Common myeloid progenitor, CD34-positive (primary cell): ENCODE measurements at regions not wholly inside any gene's neighbourhood (a gene's known extent, or its start where the extent isn't known, plus 50 kb on each side); places are given as distances from the start of the nearest gene placed in this dataset.

Experiments used
- CTCF ChIA-PET: fragments of 350-600 bp; sonication (Branson Sonifier 250); formaldehyde crosslinking; loops from one replicate; lab custom pipeline; 2021; ENCODE audit warnings: antibody characterized with exemption; lab: Charles Lee
- POLR2A ChIA-PET: fragments of 350-600 bp; sonication (Branson Sonifier 250); formaldehyde crosslinking; loops from one replicate; lab custom pipeline; 2021; ENCODE audit warnings: antibody characterized with exemption; lab: Charles Lee
- DNase-seq, 3 donors: peaks; one replicate each; pipeline versions ENCODE4 v3.0.0 to v3.0.0-alpha.2; 2013
- H3K27ac ChIP-seq, 2 experiments: 1 replicate in 1 of 2; 2 replicates in 1 of 2; pipeline ENCODE4 v1.7.0; 2013; ENCODE audit warnings: inconsistent platforms in 2 of 2, low read length in 2 of 2, mild to moderate bottlenecking in 2 of 2, low read depth in 1 of 2, moderate library complexity in 1 of 2; ENCODE audit not compliant: severe bottlenecking in 2 of 2, insufficient read depth in 1 of 2, poor library complexity in 1 of 2
- H3K27me3 ChIP-seq, 5 experiments: replicated peaks in 2 of 5; 1 replicate in 3 of 5; 2 replicates in 2 of 5; pipeline versions ENCODE4 v1.6.1 to v1.7.0; 2013; ENCODE audit warnings: low read length in 4 of 5, mild to moderate bottlenecking in 2 of 5, moderate library complexity in 2 of 5, inconsistent platforms in 1 of 5; ENCODE audit not compliant: insufficient read depth in 5 of 5, control insufficient read depth in 4 of 5
- H3K36me3 ChIP-seq, 4 experiments: 1 replicate in 2 of 4; 2 replicates in 2 of 4; pipeline versions ENCODE4 v1.6.1 to v1.7.0; 2013; ENCODE audit warnings: low read length in 3 of 4, control low read depth in 1 of 4, mild to moderate bottlenecking in 1 of 4; ENCODE audit not compliant: control insufficient read depth in 4 of 4, insufficient read depth in 4 of 4
- H3K4me1 ChIP-seq, 4 experiments: 1 replicate in 3 of 4; 2 replicates in 1 of 4; pipeline versions ENCODE4 v1.6.1 to v1.7.1; 2013; ENCODE audit warnings: low read length in 3 of 4, mild to moderate bottlenecking in 3 of 4, control low read depth in 1 of 4, inconsistent platforms in 1 of 4, moderate library complexity in 1 of 4; ENCODE audit not compliant: control insufficient read depth in 4 of 4, insufficient read depth in 4 of 4; ENCODE audit errors: control extremely low read depth in 1 of 4
- H3K4me3 ChIP-seq, 7 experiments: 1 replicate in 4 of 7; 2 replicates in 3 of 7; pipeline versions ENCODE4 v1.5.1 to v1.7.0; 2013; ENCODE audit warnings: mild to moderate bottlenecking in 7 of 7, low read length in 6 of 7, moderate library complexity in 6 of 7, inconsistent platforms in 2 of 7, low read depth in 2 of 7, control low read depth in 1 of 7; ENCODE audit not compliant: insufficient read depth in 4 of 7, control insufficient read depth in 1 of 7; ENCODE audit errors: extremely low read depth in 1 of 7
- H3K9me3 ChIP-seq, 5 experiments: 1 replicate in 4 of 5; 2 replicates in 1 of 5; pipeline versions ENCODE4 v1.6.1 to v1.7.1; 2013; ENCODE audit warnings: low read length in 4 of 5, mild to moderate bottlenecking in 2 of 5, inconsistent platforms in 1 of 5, low read depth in 1 of 5, moderate library complexity in 1 of 5; ENCODE audit not compliant: control insufficient read depth in 4 of 5, insufficient read depth in 2 of 5; ENCODE audit errors: control extremely low read depth in 1 of 5
- WGBS: methylation state at CpG from one replicate; pipeline ENCODE4 v1.1.5; 2013; ENCODE audit not compliant: insufficient coverage; 5-methylcytosine and 5-hydroxymethylcytosine counted together

DNA sequence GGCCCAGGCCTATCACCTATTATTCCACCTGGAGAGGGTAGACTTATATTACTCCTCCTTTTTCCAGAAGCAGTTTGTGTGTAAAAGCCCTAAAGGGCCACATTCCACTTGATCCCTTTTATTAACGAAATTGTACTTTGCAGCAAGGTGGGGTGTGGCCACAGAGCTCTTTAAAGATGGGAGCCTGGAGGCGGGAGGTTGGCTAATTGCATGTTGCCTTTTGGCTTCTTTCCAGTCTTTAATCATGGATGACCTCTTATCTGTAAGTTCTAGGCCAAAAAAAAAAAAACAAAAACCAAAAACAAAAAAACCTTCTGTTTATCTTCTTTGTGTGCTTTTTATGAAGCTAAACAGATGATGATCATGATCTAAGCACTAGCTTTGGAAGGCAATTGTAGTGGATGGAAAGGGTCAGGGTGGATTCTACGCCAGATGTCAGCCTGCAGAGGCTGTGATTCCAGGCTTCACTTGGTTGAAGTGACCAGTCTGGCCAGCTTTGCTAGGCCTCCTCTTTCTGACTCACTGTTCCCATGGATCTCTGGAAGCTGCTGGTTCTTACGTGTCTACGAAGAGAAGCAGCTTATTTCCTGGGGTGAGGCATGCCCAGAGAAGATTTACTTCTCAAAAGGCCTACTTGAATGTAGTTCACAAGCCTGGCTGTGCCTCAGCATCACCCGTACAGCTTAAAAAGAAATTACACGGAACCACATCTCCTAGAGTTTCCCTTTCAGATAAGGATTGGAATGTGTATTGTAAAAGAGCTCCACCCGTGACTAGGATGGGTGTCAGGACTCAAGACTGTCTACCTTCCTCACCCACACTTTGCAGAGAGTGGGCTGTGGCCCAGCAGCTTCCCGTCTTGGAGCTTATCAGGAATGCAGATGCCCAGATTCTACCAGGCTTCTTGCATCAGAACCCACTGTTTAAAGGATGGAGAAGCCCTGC lies 330.9 kb upstream of the C2CD4B start:
- CTCF ChIA-PET: no interaction called here
- POLR2A ChIA-PET: no interaction called here
- 100% methylated on average over 5 of the region's 9 CpGs for WGBS
- no peaks in the 10 kb centered on the region for H3K36me3 ChIP-seq
- no peak overlapping the region for H3K27ac ChIP-seq
- no peak overlapping the region for H3K4me3 ChIP-seq
- no peaks in the 10 kb centered on the region for H3K27me3 ChIP-seq
- no peaks in the 10 kb centered on the region for H3K4me1 ChIP-seq
- H3K9me3 ChIP-seq: no peaks in the 10 kb centered on the region
- DNase-seq: no peak

DNA sequence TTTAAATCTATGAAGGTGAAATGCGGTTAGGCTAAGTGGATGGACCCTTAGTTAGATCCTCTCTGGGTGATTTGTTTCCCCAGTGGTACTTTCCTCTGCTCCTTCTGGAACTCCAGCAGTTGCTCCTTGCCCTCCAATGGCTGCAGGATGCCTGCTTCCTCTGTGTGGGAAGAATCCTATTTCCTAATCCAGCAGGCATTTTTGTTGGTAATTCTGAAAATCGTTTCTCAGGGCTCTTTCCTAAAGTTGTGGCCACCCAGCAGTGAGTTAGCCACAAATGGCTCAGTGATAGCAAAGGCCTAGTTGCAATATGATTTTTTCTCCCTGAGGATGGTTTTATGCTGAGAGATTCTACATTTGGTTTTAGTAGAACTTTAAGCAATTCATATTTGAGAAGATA lies 332.3 kb upstream of the C2CD4B start:
- POLR2A ChIA-PET: no interaction called here
- no peak overlapping the region for H3K27ac ChIP-seq
- CTCF ChIA-PET: no interaction called here

DNA sequence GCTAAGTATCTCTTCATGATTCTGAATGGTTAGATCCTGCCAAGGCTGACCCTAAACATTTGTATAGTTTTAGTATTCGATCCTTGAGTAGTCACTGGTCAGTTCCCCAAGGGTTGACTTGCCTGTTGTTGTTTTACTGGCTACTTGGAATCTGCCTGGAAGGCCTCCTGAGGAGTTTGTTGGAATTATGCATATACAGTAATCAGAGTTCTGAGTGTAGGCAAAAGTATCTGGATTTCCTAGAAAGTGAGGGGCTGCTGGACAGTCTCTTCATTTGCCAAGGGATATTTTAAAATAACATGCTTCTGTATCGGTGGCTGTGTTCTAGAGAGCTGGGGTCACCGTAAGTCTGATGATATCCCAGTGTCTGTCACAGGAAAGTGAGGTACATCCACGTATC lies 333.2 kb upstream of the C2CD4B start:
- WGBS: 96% methylated on average over 3 of the region's 4 CpGs

More for the DNA sequence above, 332.3 kb upstream of the C2CD4B start:
- 80% methylated on average over 2 of the region's 2 CpGs for WGBS
- no peak overlapping the region for H3K4me3 ChIP-seq
- H3K36me3 ChIP-seq: no peaks in the 10 kb centered on the region
- H3K4me1 ChIP-seq: no peaks in the 10 kb centered on the region
- no peak for DNase-seq
- H3K27me3 ChIP-seq: no peaks in the 10 kb centered on the region
- H3K9me3 ChIP-seq: no peaks in the 10 kb centered on the region

DNA sequence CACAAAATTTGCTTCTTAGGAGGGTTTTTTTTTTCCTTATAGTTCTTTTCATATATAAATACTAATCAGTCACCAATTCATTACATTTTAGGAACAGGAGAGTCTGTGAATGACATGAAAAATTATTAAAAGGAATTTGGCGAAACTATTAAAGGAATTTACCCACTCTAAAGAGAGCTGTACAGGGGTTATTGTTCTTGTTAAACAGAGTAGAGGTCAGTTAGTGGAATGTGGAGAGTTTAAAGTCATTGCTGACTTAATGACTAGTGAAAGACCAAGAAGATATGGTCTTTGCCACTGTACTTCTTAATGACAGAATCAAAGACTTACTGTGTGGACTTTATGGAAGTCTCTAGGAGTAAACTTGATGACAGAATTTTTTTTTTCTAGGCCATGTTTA lies 333.6 kb upstream of the C2CD4B start:
- WGBS: 100% methylated on average over 1 of the region's 1 CpG
- Histone ChIP-seq H3K36me3 (no peaks in the 10 kb centered on the region), H3K27me3 (no peaks in the 10 kb centered on the region), H3K9me3 (no peaks in the 10 kb centered on the region), H3K4me3 (no peak overlapping the region), H3K4me1 (no peaks in the 10 kb centered on the region), H3K27ac (no peak overlapping the region)
- no peak for DNase-seq
- POLR2A ChIA-PET: no interaction called here
- CTCF ChIA-PET: no interaction called here

More for the DNA sequence above, 333.2 kb upstream of the C2CD4B start:
- Histone ChIP-seq H3K27me3 (no peaks in the 10 kb centered on the region), H3K4me1 (no peaks in the 10 kb centered on the region), H3K27ac (no peak overlapping the region), H3K9me3 (no peaks in the 10 kb centered on the region), H3K4me3 (no peak overlapping the region), H3K36me3 (no peaks in the 10 kb centered on the region)
- ChIA-PET POLR2A (no interaction called here), CTCF (no interaction called here)
- no peak for DNase-seq

DNA sequence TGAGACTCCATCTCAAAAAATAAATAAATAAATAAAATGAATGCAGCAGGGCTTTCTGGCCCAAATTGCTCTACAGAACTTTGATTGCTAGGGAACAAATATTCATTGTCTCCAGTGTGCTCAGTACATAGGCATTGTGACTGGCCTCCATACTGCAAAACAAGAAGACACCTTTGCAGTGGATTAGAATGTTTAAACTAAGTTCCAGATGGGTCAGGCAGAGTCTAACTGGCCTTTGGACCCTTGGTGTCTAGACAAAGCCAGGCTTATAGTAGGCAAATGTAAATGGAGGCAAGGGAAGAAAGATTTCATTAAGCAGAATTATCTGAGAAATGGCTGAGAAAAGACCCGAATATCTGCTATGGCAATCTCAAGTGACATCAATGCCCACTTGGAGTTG lies 335.2 kb upstream of the C2CD4B start:
- no peaks in the 10 kb centered on the region for H3K9me3 ChIP-seq

DNA sequence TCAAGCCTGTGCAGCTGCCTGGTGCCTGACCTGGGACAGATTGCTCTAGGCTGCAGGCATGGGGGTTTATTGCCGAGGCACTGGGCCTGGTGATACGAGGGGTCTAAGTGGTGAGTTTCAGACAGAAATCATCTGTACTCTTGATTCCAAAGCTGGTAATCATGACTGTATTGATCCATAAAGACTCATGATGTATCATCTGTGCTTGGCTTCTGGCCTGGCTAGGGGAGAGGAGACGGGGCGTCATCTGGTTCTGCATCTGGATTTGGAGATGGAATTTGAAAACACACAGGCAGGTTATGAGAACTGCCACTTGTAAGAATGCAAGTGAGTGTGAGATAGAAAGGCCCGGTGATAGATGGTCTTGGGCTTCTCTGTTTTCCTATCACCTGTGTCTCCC lies 337.4 kb upstream of the C2CD4B start:
- WGBS: 96% methylated on average over 4 of the region's 5 CpGs
- ChIA-PET POLR2A (no interaction called here), CTCF (no interaction called here)
- H3K4me3 ChIP-seq: no peak overlapping the region
- no peak for DNase-seq
- no peaks in the 10 kb centered on the region for H3K9me3 ChIP-seq
- no peaks in the 10 kb centered on the region for H3K27me3 ChIP-seq
- H3K36me3 ChIP-seq: no peaks in the 10 kb centered on the region
- H3K4me1 ChIP-seq: no peaks in the 10 kb centered on the region
- no peak overlapping the region for H3K27ac ChIP-seq

More for the DNA sequence above, 335.2 kb upstream of the C2CD4B start:
- 100% methylated on average over 1 of the region's 1 CpG for WGBS
- no peak overlapping the region for H3K27ac ChIP-seq
- no peaks in the 10 kb centered on the region for H3K27me3 ChIP-seq
- no peaks in the 10 kb centered on the region for H3K4me1 ChIP-seq
- no peak for DNase-seq
- no peak overlapping the region for H3K4me3 ChIP-seq
- H3K36me3 ChIP-seq: no peaks in the 10 kb centered on the region
- CTCF ChIA-PET: no interaction called here
- POLR2A ChIA-PET: no interaction called here

DNA sequence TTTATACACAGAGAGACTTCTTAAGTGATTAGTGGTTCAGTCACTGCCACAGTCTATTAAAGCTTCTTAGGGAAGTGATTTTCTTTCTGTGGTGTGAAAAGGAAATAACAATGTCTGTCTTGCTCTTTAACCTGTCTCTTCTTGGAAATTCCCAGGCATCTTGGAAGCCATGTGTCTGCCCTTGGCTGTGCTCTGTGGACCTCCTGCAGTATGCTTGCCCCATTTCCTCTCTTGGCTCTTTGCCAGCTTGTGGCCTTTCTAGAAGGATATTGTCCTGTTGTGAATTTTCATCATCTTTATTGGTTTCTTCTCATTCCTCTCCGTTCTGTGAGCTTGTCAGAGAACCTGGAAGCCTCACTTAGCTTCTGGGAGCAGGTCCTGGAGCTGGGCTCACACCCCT lies 338.4 kb upstream of the C2CD4B start:
- POLR2A ChIA-PET: no interaction called here
- DNase-seq: peak in 1 of 3 donors; percentile 4
- Histone ChIP-seq H3K9me3 (no peaks in the 10 kb centered on the region), H3K4me1 (no peaks in the 10 kb centered on the region), H3K36me3 (no peaks in the 10 kb centered on the region), H3K27ac (no peak overlapping the region), H3K27me3 (no peaks in the 10 kb centered on the region), H3K4me3 (no peak overlapping the region)
- CTCF ChIA-PET: no interaction called here
- 60% methylated on average over 1 of the region's 1 CpG for WGBS
